ENCODE measurements at regions not wholly inside any gene's neighbourhood (a gene's known extent, or its start where the extent isn't known, plus 50 kb on each side); places are given as distances from the start of the nearest gene placed in this dataset.
A peak's percentile ranks its signal among the peaks of the same experiment; 100 is the strongest.
"Not testable (repeated sequence)": the region's sequence is repeated elsewhere in the genome, so short reads cannot be mapped to it uniquely, and the experiment has no call there.

- no peak for DNase-seq (ENCODE audit: low spot score)
These were observed 254.0 kb upstream of the IRX1 start for GRCh38 chr5:3341446-3342240.

- no peak for DNase-seq (ENCODE audit: low spot score)
These were observed 255.2 kb upstream of the IRX1 start for GRCh38 chr5:3340471-3340870.

- DNase-seq (ENCODE audit: low spot score), result no peak
These were observed 255.9 kb upstream of the IRX1 start for GRCh38 chr5:3339798-3340115.

- no peak for DNase-seq (ENCODE audit: low spot score)
These were observed 256.4 kb upstream of the IRX1 start for GRCh38 chr5:3339092-3339797.

- DNase-seq (ENCODE audit: low spot score), result no peak
These were observed 257.7 kb upstream of the IRX1 start for GRCh38 chr5:3337812-3338541.

GRCh38 chr5:3336666-3337065, 259.0 kb upstream of the IRX1 start:
- DNase-seq (ENCODE audit: low spot score), result no peak

GRCh38 chr5:3335301-3335700, 260.3 kb upstream of the IRX1 start:
- DNase-seq (ENCODE audit: low spot score), result no peak

GRCh38 chr5:3333836-3334235, 261.8 kb upstream of the IRX1 start:
- no peak for DNase-seq (ENCODE audit: low spot score)

- DNase-seq (ENCODE audit: low spot score), result no peak
These were observed 262.5 kb upstream of the IRX1 start for GRCh38 chr5:3333105-3333504.

- DNase-seq (ENCODE audit: low spot score), result no peak
These were observed 263.8 kb upstream of the IRX1 start for GRCh38 chr5:3331819-3332218.

GRCh38 chr5:3330442-3330841, 265.2 kb upstream of the IRX1 start:
- no peak for DNase-seq (ENCODE audit: low spot score)

GRCh38 chr5:3329427-3329826, 266.2 kb upstream of the IRX1 start:
- no peak for DNase-seq (ENCODE audit: low spot score)

- DNase-seq (ENCODE audit: low spot score), result no peak
These were observed 268.8 kb upstream of the IRX1 start for GRCh38 chr5:3326841-3327232.

- DNase-seq (ENCODE audit: low spot score), result no peak
These were observed 269.4 kb upstream of the IRX1 start for GRCh38 chr5:3325972-3326840.

GRCh38 chr5:3325201-3325971, 270.2 kb upstream of the IRX1 start:
- DNase-seq (ENCODE audit: low spot score), result peak; percentile 56

- no peak for DNase-seq (ENCODE audit: low spot score)
These were observed 271.1 kb upstream of the IRX1 start for GRCh38 chr5:3324421-3325101.

GRCh38 chr5:3323966-3324365, 271.7 kb upstream of the IRX1 start:
- DNase-seq (ENCODE audit: low spot score), result not testable (repeated sequence)

GRCh38 chr5:3323144-3323543, 272.5 kb upstream of the IRX1 start:
- no peak for DNase-seq (ENCODE audit: low spot score)

GRCh38 chr5:3322642-3323041, 273.0 kb upstream of the IRX1 start:
- no peak for DNase-seq (ENCODE audit: low spot score)

GRCh38 chr5:3321923-3322322, 273.7 kb upstream of the IRX1 start:
- no peak for DNase-seq (ENCODE audit: low spot score)
